ENCODE measurements at regions not wholly inside any gene's neighbourhood (a gene's known extent, or its start where the extent isn't known, plus 50 kb on each side); places are given as distances from the start of the nearest gene placed in this dataset.

DNA sequence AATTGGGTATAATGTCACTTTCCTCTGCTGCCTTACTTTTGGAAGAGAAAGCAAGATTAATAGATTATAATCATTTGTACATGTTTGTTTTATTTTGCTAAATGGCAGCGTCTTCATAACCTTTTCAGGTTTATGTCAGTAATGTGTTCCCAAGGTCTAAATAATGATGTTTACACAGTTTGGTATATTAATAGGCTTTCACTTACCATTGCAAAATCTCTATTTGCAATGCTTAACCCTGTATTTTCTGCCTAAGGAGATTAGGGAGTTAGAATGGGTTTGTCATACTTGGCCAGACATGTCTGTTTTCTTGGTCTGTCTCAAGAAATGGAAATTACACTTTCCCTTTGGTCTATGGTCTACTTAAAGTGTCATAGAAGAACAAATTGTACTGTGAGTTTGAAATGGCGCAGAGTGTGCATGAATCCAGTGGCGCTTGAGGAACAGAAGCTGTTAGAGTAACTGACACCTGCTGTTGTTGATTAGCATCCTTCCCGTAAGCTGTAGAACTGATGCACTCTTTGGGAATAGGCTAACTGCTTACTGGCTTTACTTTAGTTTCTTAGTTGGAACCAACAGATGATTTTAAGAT is 261.1 kb downstream of the SAMD5 start:
- TF ChIP-seq, protein P1, sequence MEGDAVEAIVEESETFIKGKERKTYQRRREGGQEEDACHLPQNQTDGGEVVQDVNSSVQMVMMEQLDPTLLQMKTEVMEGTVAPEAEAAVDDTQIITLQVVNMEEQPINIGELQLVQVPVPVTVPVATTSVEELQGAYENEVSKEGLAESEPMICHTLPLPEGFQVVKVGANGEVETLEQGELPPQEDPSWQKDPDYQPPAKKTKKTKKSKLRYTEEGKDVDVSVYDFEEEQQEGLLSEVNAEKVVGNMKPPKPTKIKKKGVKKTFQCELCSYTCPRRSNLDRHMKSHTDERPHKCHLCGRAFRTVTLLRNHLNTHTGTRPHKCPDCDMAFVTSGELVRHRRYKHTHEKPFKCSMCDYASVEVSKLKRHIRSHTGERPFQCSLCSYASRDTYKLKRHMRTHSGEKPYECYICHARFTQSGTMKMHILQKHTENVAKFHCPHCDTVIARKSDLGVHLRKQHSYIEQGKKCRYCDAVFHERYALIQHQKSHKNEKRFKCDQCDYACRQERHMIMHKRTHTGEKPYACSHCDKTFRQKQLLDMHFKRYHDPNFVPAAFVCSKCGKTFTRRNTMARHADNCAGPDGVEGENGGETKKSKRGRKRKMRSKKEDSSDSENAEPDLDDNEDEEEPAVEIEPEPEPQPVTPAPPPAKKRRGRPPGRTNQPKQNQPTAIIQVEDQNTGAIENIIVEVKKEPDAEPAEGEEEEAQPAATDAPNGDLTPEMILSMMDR (IDR thresholded peaks at IDR 0.05), result no peak
- TF ChIP-seq ZFX (IDR thresholded peaks at IDR 0.05; ENCODE audit: borderline replicate concordance), result no peak
